Brain microvascular endothelial cell (primary cell): ENCODE measurements at regions not wholly inside any gene's neighbourhood (a gene's known extent, or its start where the extent isn't known, plus 50 kb on each side); places are given as distances from the start of the nearest gene placed in this dataset.

Source experiments
- DNase-seq: peaks from one replicate; pipeline ENCODE4 v3.0.0-alpha.2; 2020
- H3K27ac ChIP-seq: fragments of 250-450 bp; sonication (Bioruptor Pico); 2 replicates; pipeline ENCODE4 v1.5.1; 2020; ENCODE audit warnings: mild to moderate bottlenecking, moderate library complexity
- H3K27me3 ChIP-seq: fragments of 250-450 bp; sonication (Bioruptor Pico); replicated peaks from 2 replicates; pipeline ENCODE4 v1.5.1; 2020; ENCODE audit warnings: mild to moderate bottlenecking
- H3K36me3 ChIP-seq: fragments of 250-450 bp; sonication (Bioruptor Pico); replicated peaks from 2 replicates; pipeline ENCODE4 v1.5.1; 2020; ENCODE audit warnings: mild to moderate bottlenecking
- H3K4me3 ChIP-seq: 2 replicates; pipeline ENCODE4 v1.5.1; 2011; ENCODE audit warnings: low read depth, mild to moderate bottlenecking, control low read depth, low read length, moderate library complexity
- in situ Hi-C: cut with HindIII; loops from 2 replicates; pipeline ENCODE4 v1.10.0; 2017; ENCODE audit warnings: low sequenced_read_pairs, low pct_ligation_motif_present
- TF ChIP-seq, protein P1 (sequence below): IDR thresholded peaks from 2 replicates; pipeline ENCODE4 v1.5.1; 2011; ENCODE audit warnings: low read depth, mild to moderate bottlenecking, moderate library complexity, low read length, control low read depth, inconsistent platforms; ENCODE audit errors: missing control alignments

DNA sequence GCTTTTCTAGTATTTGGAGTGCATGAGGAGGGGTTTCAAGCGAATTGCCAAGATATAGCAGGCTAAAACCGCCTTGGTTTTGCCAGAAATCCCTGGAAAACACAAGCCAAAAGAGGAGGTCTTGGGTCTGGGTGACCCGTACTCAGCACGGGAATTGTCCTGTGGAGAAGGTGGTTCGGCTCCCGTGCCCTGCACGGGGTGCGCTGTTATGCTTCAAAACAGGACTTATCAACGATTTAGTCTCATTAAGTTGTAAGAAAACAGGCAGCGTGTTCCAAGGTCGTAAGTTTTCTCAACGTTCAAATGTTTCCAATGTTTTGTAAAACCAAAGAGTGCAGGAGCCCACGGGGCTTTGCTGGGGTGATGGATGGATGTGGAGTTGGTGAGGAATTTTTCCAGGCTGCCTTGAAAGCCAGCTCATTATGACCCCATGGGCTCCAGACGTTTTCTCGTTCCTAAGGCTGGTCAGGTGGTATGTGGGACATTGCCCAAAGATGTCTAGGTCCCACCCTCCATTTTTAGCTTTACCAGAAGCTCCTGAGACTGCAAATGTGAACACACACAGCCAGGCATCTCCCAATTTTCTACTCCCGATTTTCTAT, 75.4 kb upstream of the CLDN14 start:
- in situ Hi-C loops = no loop called here
- TF ChIP-seq, protein P1, sequence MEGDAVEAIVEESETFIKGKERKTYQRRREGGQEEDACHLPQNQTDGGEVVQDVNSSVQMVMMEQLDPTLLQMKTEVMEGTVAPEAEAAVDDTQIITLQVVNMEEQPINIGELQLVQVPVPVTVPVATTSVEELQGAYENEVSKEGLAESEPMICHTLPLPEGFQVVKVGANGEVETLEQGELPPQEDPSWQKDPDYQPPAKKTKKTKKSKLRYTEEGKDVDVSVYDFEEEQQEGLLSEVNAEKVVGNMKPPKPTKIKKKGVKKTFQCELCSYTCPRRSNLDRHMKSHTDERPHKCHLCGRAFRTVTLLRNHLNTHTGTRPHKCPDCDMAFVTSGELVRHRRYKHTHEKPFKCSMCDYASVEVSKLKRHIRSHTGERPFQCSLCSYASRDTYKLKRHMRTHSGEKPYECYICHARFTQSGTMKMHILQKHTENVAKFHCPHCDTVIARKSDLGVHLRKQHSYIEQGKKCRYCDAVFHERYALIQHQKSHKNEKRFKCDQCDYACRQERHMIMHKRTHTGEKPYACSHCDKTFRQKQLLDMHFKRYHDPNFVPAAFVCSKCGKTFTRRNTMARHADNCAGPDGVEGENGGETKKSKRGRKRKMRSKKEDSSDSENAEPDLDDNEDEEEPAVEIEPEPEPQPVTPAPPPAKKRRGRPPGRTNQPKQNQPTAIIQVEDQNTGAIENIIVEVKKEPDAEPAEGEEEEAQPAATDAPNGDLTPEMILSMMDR = no peak

DNA sequence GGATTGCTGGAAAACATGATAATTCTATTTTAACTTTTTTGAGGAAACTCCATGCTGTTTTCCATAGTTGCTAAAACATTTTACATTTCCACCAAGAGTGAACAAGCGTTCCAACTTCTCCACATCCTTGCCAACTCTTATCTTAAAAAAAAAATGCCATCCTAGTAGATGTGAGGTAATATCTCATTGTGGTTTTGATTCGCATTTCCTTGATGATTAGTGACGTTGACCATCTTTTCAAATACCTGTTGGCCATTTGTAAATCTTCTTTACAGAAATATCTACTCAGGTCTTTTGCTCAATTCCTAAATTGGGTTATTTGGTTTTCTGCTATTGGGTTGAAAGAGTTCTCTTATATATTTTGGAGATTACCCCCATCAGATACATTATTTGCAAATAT, 77.4 kb upstream of the CLDN14 start:
- H3K27me3 ChIP-seq = peaks cover 25% of the 10 kb centered on the region

More for the DNA sequence above, 75.4 kb upstream of the CLDN14 start:
- Histone ChIP-seq H3K4me3 (no peak overlapping the region), H3K27me3 (peaks cover 19% of the 10 kb centered on the region), H3K27ac (no peak overlapping the region), H3K36me3 (no peaks in the 10 kb centered on the region)
- no peak for DNase-seq

DNA sequence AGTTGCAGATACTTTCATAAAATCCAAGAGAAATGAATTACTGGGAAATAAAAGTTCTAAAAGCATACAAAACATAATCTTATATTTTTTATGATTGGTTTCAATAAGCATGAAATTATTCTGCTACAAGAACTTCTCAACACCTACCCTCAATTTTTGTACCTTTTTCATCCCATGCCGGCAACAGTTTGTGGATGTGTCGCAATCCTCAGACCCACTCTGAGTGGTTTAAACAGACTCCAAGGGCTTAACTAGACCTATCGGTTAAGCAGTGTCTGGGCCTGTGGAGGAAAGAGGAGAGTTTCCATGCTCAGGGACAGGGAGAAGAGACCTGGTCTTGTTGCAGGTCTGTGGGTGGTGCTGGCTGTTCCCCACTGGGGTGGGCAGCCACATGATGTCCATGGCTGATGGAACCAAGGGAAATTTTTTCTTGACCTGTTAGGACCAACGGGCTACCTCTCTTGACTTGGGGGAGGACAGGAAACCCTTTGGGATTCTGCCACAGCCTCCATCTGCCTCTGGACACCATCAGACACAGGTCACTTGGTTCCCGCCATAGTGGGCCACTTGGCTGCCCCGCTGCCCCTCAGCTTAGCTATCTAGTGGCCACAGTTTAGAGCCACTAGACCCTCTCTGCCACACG, 81.1 kb upstream of the CLDN14 start:
- H3K27me3 ChIP-seq = peaks cover 17% of the 10 kb centered on the region
- no peak for DNase-seq
- TF ChIP-seq, protein P1 = no peak

More for the DNA sequence above, 77.4 kb upstream of the CLDN14 start:
- H3K36me3 ChIP-seq = no peaks in the 10 kb centered on the region
- no peak overlapping the region for H3K27ac ChIP-seq
- no peak overlapping the region for H3K4me3 ChIP-seq
- no peak for DNase-seq
- TF ChIP-seq, protein P1 = no peak
- in situ Hi-C loops = no loop called here

DNA sequence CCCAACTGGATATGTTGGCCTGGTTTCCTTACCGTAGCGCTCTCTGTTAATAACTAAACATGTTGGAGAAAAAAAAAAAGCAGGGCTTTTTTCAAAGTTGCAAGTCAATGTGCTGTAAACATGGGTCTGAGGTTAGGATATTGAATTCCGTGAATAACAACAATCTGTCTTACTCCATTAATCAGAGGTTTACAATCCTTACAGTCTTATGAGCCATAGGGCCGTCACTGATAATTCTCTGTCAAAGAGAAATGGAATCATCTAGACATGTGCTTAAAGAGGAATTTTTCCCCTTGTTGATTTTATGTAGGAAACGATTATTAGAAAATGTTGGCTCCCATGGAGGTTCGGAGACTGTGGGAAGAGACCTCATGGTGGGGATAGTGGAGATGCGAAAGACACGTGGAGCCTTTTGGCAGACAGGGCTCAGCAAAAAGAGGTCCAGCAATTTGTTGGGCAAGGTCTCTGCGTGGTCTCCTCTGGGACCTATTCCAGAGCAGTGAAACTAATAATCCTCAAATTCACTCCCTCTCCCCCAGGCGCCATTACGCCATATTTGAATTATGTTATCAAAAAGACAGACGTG, 83.5 kb upstream of the CLDN14 start:
- Histone ChIP-seq H3K36me3 (no peaks in the 10 kb centered on the region), H3K4me3 (no peak overlapping the region), H3K27me3 (peaks cover 10% of the 10 kb centered on the region), H3K27ac (no peak overlapping the region)
- in situ Hi-C loops = no loop called here
- TF ChIP-seq, protein P1 = no peak
- DNase-seq = no peak

More for the DNA sequence above, 81.1 kb upstream of the CLDN14 start:
- in situ Hi-C loops = no loop called here
- Histone ChIP-seq H3K27ac (no peak overlapping the region), H3K4me3 (no peak overlapping the region), H3K36me3 (no peaks in the 10 kb centered on the region)

DNA sequence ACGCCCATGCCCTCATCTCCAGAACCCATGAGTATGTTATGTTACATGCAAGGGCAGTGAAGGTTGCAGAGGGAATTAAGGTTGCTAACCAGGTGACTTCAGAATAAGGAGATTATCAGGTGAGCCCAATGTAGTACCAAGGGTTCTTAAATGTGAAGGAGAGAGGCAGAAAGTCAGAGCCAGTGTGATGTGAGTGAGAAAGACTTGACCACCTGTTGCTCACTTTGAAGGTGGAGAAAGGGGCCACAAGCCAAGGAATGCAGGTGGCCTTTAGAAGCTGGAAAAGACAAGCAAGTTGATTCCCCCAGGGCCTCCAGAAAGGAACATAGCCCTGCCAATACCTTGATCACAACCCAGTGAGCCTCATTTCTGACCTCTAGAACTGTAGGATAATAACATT, 84.7 kb upstream of the CLDN14 start:
- Histone ChIP-seq H3K27me3 (peaks cover 10% of the 10 kb centered on the region), H3K27ac (no peak overlapping the region), H3K4me3 (no peak overlapping the region), H3K36me3 (no peaks in the 10 kb centered on the region)
- no peak for DNase-seq
- TF ChIP-seq, protein P1 = no peak
- in situ Hi-C loops = no loop called here
